GM12874 (cell line): ENCODE measurements at regions not wholly inside any gene's neighbourhood (a gene's known extent, or its start where the extent isn't known, plus 50 kb on each side); places are given as distances from the start of the nearest gene placed in this dataset.

ENCODE experiments used
- CTCF ChIP-seq: IDR thresholded peaks from 2 replicates; pipeline ENCODE4 v1.5.1; 2011; ENCODE audit warnings: low read depth, mild to moderate bottlenecking, control low read depth, low read length, moderate library complexity; ENCODE audit not compliant: insufficient read depth

GRCh38 chr16:76035689-76036088, 241.5 kb upstream of the CNTNAP4 start:
- no peak for TF ChIP-seq CTCF

GRCh38 chr16:76038097-76038496, 239.1 kb upstream of the CNTNAP4 start:
- TF ChIP-seq CTCF, result no peak

- TF ChIP-seq CTCF, result no peak
Measured at GRCh38 chr16:76052725-76053124, 224.5 kb upstream of the CNTNAP4 start.

- no peak for TF ChIP-seq CTCF
Measured at GRCh38 chr16:76059186-76059585, 218.0 kb upstream of the CNTNAP4 start.

- TF ChIP-seq CTCF, result no peak
Measured at GRCh38 chr16:76059701-76060100, 217.5 kb upstream of the CNTNAP4 start.

- no peak for TF ChIP-seq CTCF
Measured at GRCh38 chr16:76071690-76072089, 205.5 kb upstream of the CNTNAP4 start.

- TF ChIP-seq CTCF, result no peak
Measured at GRCh38 chr16:76081967-76082366, 195.2 kb upstream of the CNTNAP4 start.

GRCh38 chr16:76106647-76107046, 170.6 kb upstream of the CNTNAP4 start:
- TF ChIP-seq CTCF, result no peak
